ENCODE measurements at regions not wholly inside any gene's neighbourhood (a gene's known extent, or its start where the extent isn't known, plus 50 kb on each side); places are given as distances from the start of the nearest gene placed in this dataset.

DNA sequence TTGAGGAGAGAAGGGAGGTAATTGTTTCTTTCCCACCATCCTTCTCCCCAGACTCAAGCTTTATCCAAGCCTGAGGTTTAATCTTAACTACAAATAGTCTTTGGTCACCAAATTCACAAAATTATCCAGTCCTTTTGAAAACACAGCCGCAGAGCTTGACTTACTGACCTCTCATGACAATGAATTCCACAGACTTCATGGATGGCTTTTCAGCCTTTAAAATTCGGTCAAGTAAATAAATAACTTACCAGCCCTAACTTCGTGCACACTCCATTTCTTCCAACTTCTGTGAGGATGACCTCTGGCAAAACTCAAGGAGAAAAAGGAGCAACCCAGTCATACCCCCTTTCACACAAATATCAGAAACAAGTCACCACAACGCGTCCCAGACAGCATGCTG, 137.0 kb upstream of the CDKN3 start:
- TF ChIP-seq POLR2A (IDR thresholded peaks at IDR 0.05), result no peak
- TF ChIP-seq, protein P1, sequence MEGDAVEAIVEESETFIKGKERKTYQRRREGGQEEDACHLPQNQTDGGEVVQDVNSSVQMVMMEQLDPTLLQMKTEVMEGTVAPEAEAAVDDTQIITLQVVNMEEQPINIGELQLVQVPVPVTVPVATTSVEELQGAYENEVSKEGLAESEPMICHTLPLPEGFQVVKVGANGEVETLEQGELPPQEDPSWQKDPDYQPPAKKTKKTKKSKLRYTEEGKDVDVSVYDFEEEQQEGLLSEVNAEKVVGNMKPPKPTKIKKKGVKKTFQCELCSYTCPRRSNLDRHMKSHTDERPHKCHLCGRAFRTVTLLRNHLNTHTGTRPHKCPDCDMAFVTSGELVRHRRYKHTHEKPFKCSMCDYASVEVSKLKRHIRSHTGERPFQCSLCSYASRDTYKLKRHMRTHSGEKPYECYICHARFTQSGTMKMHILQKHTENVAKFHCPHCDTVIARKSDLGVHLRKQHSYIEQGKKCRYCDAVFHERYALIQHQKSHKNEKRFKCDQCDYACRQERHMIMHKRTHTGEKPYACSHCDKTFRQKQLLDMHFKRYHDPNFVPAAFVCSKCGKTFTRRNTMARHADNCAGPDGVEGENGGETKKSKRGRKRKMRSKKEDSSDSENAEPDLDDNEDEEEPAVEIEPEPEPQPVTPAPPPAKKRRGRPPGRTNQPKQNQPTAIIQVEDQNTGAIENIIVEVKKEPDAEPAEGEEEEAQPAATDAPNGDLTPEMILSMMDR (IDR thresholded peaks at IDR 0.05), result no peak
